Spleen (tissue), 7 donors: ENCODE measurements at regions not wholly inside any gene's neighbourhood (a gene's known extent, or its start where the extent isn't known, plus 50 kb on each side); places are given as distances from the start of the nearest gene placed in this dataset.

ENCODE experiments used
- POLR2AphosphoS5 ChIP-seq, 3 donors: sonication (generic); formaldehyde crosslinking; IDR thresholded peaks; one replicate each; pipeline ENCODE4 v1.5.1; 2017; ENCODE audit warnings: antibody characterized with exemption in 3 of 3
- TF ChIP-seq, protein P1 (sequence below), 11 experiments: fragments of 200-600 bp in 7 of 11; fragments of 450-650 bp in 4 of 11; sonication (generic) in 4 of 11; IDR thresholded peaks in 8 of 11; conservative IDR thresholded peaks in 3 of 11; 1 replicate in 7 of 11; 2 replicates in 4 of 11; pipeline versions ENCODE4 v1.4.0 to v1.8.0; 2016 to 2021; ENCODE audit warnings: antibody characterized with exemption in 11 of 11, inconsistent platforms in 4 of 11, mild to moderate bottlenecking in 1 of 11
- donor health status: DM: no; HTN: no; CAD: no; lungs with moderate emphysema.
- donor health status: DM: no; HTN: no; CAD: no.
- donor health status: DM: no; HTN: no; CAD: no.

DNA sequence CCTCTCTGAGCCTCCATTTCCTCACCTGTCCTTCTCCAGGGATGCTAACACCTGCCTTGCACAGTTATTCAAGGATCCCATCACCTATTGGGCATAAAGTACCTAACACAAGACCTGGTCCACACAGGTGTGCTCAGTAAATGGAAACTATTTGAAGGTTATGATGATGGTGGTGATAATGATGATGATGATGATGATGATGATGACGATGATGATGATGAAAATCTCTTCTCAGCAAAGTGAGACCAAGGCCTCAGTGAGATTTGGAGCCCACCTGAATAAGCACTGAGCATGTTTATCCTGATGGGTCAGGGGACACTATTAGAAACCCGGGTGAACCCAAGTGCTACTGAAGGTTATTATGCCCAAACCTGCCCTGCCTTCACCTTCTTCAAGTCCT, 100.7 kb downstream of the DMRTA2 start:
- TF ChIP-seq, protein P1, sequence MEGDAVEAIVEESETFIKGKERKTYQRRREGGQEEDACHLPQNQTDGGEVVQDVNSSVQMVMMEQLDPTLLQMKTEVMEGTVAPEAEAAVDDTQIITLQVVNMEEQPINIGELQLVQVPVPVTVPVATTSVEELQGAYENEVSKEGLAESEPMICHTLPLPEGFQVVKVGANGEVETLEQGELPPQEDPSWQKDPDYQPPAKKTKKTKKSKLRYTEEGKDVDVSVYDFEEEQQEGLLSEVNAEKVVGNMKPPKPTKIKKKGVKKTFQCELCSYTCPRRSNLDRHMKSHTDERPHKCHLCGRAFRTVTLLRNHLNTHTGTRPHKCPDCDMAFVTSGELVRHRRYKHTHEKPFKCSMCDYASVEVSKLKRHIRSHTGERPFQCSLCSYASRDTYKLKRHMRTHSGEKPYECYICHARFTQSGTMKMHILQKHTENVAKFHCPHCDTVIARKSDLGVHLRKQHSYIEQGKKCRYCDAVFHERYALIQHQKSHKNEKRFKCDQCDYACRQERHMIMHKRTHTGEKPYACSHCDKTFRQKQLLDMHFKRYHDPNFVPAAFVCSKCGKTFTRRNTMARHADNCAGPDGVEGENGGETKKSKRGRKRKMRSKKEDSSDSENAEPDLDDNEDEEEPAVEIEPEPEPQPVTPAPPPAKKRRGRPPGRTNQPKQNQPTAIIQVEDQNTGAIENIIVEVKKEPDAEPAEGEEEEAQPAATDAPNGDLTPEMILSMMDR (IDR thresholded peaks at IDR 0.05 in 8 of 11, conservative IDR thresholded peaks at IDR 0.05 in 3 of 11): no peak
- no peak for TF ChIP-seq POLR2AphosphoS5 (IDR thresholded peaks at IDR 0.05)
